ENCODE measurements at regions not wholly inside any gene's neighbourhood (a gene's known extent, or its start where the extent isn't known, plus 50 kb on each side); places are given as distances from the start of the nearest gene placed in this dataset.
A peak's percentile ranks its signal among the peaks of the same experiment; 100 is the strongest.

GRCh38 chr10:36880898-36881297 is 244.5 kb upstream of the ANKRD30A start:
- TF ChIP-seq CTCF (IDR thresholded peaks at IDR 0.05): peak in 3 of 4 donors; percentile 14 to 37 (median 32)
- peak in 3 of 4 donors; percentile 48 to 74 (median 54) for ATAC-seq
- no peak overlapping the region for H3K27ac ChIP-seq
- H3K9me3 ChIP-seq: no peaks in the 10 kb centered on the region
- peak; percentile 76 for FAIRE-seq
- no peak for DNase-seq
- 3 to 5% methylated on average over 5 of the region's 5 CpGs for WGBS, 2 donors
- intact Hi-C loops (cut with DNase I): loop anchor here in 1 of 3 donors (10.0 kb wide), 1 partner anchor 1246 kb away; no protein-coding TSS in a partner anchor
- H3K4me1 ChIP-seq: no peaks in the 10 kb centered on the region
- no peak overlapping the region for H3K4me3 ChIP-seq
- H3K27me3 ChIP-seq: no peaks in the 10 kb centered on the region
- H3K36me3 ChIP-seq: no peaks in the 10 kb centered on the region

GRCh38 chr10:36872702-36873393 is 252.6 kb upstream of the ANKRD30A start:
- H3K27me3 ChIP-seq: no peaks in the 10 kb centered on the region
- no peaks in the 10 kb centered on the region for H3K9me3 ChIP-seq
- FAIRE-seq (no peak), ATAC-seq (no peak), DNase-seq (no peak)
- no peak overlapping the region for H3K27ac ChIP-seq
- no peaks in the 10 kb centered on the region for H3K4me1 ChIP-seq
- TF ChIP-seq CTCF (IDR thresholded peaks at IDR 0.05): no peak
- intact Hi-C loops (cut with DNase I): no loop called here
- H3K36me3 ChIP-seq: no peaks in the 10 kb centered on the region
- no peak overlapping the region for H3K4me3 ChIP-seq
- 58 to 61% methylated on average over 6 of the region's 6 CpGs for WGBS, 2 donors

GRCh38 chr10:36840788-36841187 is 284.6 kb upstream of the ANKRD30A start:
- no peak for TF ChIP-seq CTCF (IDR thresholded peaks at IDR 0.05)
- FAIRE-seq (no peak), DNase-seq (no peak)

GRCh38 chr10:36837416-36837815 is 288.0 kb upstream of the ANKRD30A start:
- intact Hi-C loops (cut with DNase I): no loop called here

More at GRCh38 chr10:36840788-36841187, 284.6 kb upstream of the ANKRD30A start:
- Histone ChIP-seq H3K4me3 (no peak overlapping the region), H3K36me3 (no peaks in the 10 kb centered on the region), H3K9me3 (no peaks in the 10 kb centered on the region), H3K27ac (no peak overlapping the region), H3K27me3 (no peaks in the 10 kb centered on the region), H3K4me1 (no peaks in the 10 kb centered on the region)
- WGBS, 2 donors: 75 to 90% methylated on average over 4 of the region's 4 CpGs
- intact Hi-C loops (cut with DNase I): no loop called here
- no peak for ATAC-seq

More at GRCh38 chr10:36837416-36837815, 288.0 kb upstream of the ANKRD30A start:
- FAIRE-seq (no peak), ATAC-seq (no peak), DNase-seq (no peak)
- Histone ChIP-seq H3K9me3 (no peaks in the 10 kb centered on the region), H3K36me3 (no peaks in the 10 kb centered on the region), H3K4me3 (no peak overlapping the region), H3K27ac (no peak overlapping the region), H3K4me1 (no peaks in the 10 kb centered on the region), H3K27me3 (no peaks in the 10 kb centered on the region)
- TF ChIP-seq CTCF (IDR thresholded peaks at IDR 0.05): no peak
